KMS-11 (cell line): ENCODE measurements at regions not wholly inside any gene's neighbourhood (a gene's known extent, or its start where the extent isn't known, plus 50 kb on each side); places are given as distances from the start of the nearest gene placed in this dataset.

Experiments used
- H2AFZ ChIP-seq: fragments of 200-600 bp; sonication (generic); 2 replicates; pipeline ENCODE4 v1.6.1; 2016; ENCODE audit warnings: antibody characterized with exemption, mixed run types, low read depth
- H3K27ac ChIP-seq: fragments of 200-600 bp; sonication (generic); 2 replicates; pipeline ENCODE4 v1.6.1; 2016; ENCODE audit warnings: mild to moderate bottlenecking, mixed run types
- H3K27me3 ChIP-seq: fragments of 200-600 bp; sonication (generic); 2 replicates; pipeline ENCODE4 v1.6.1; 2017; ENCODE audit warnings: mild to moderate bottlenecking, low read depth, mixed run types, moderate library complexity; ENCODE audit not compliant: insufficient read depth
- H3K36me3 ChIP-seq: fragments of 200-600 bp; sonication (generic); 2 replicates; pipeline ENCODE4 v1.6.1; 2017; ENCODE audit warnings: mild to moderate bottlenecking, mixed run types; ENCODE audit not compliant: insufficient read depth
- H3K4me1 ChIP-seq: fragments of 200-600 bp; sonication (generic); 2 replicates; pipeline ENCODE4 v1.6.1; 2016; ENCODE audit warnings: mild to moderate bottlenecking, low read depth, mixed run types; ENCODE audit not compliant: poor library complexity, severe bottlenecking
- H3K4me2 ChIP-seq: fragments of 200-600 bp; sonication (generic); 2 replicates; pipeline ENCODE4 v1.7.0; 2016; ENCODE audit warnings: mild to moderate bottlenecking, mixed run types
- H3K4me3 ChIP-seq: fragments of 200-600 bp; sonication (generic); IDR thresholded peaks from 2 replicates; pipeline ENCODE4 v1.6.1; 2017; ENCODE audit warnings: low read depth, low read length, mixed read lengths; ENCODE audit not compliant: insufficient read depth
- H3K79me2 ChIP-seq: fragments of 200-600 bp; sonication (generic); 2 replicates; pipeline ENCODE4 v1.6.1; 2016; ENCODE audit warnings: low read depth, mixed run types; ENCODE audit not compliant: insufficient read depth
- H3K9ac ChIP-seq: fragments of 200-600 bp; sonication (generic); 2 replicates; pipeline ENCODE4 v1.6.1; 2016; ENCODE audit warnings: mild to moderate bottlenecking, mixed run types
- H4K20me1 ChIP-seq: fragments of 200-600 bp; sonication (generic); 2 replicates; pipeline ENCODE4 v1.6.1; 2016; ENCODE audit warnings: mild to moderate bottlenecking, mixed run types; ENCODE audit not compliant: insufficient read depth
- CTCF ChIP-seq: fragments of 200-600 bp; sonication (generic); conservative IDR thresholded peaks from 2 replicates; pipeline ENCODE4 v1.6.1; 2017; ENCODE audit warnings: low read depth, mild to moderate bottlenecking, antibody characterized with exemption, low read length, moderate library complexity, mixed read lengths

- no peak overlapping the region for H3K4me2 ChIP-seq
- H3K4me1 ChIP-seq, result no peaks in the 10 kb centered on the region
- no peaks in the 10 kb centered on the region for H4K20me1 ChIP-seq
- H3K9ac ChIP-seq, result no peak overlapping the region
- no peak overlapping the region for H3K27ac ChIP-seq
- TF ChIP-seq CTCF, result no peak
- no peaks in the 10 kb centered on the region for H3K27me3 ChIP-seq
- H3K4me3 ChIP-seq, result no peak overlapping the region
- H2AFZ ChIP-seq, result no peak overlapping the region
- H3K79me2 ChIP-seq, result no peaks in the 10 kb centered on the region
- H3K36me3 ChIP-seq, result no peaks in the 10 kb centered on the region
These were observed 125.3 kb upstream of the B3GAT1 start for GRCh38 chr11:134537296-134537695.

DNA sequence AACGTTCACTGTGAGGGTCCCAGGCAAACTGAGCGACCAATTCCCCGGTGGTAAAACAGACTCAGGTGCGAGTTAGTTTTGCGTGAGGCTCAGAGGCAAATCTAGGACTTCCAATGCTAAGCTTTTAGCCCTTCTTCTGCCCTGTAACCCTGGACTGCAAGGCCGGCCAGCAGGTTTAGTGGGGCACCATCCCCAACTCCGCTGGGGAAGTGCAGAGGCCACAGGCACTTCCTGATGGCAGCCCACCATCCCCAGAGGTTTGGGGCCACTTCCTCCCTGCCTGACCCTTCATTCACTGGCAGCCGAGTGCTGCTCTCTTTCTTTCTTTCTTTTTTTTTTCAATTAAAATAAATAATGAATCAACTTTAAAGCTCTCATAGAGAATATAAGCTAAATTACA lies 124.6 kb upstream of the B3GAT1 start:
- no peak for TF ChIP-seq CTCF
- Histone ChIP-seq H3K4me2 (no peak overlapping the region), H3K4me1 (no peaks in the 10 kb centered on the region), H3K36me3 (no peaks in the 10 kb centered on the region), H3K4me3 (no peak overlapping the region), H3K27me3 (no peaks in the 10 kb centered on the region), H4K20me1 (no peaks in the 10 kb centered on the region), H3K79me2 (no peaks in the 10 kb centered on the region), H3K9ac (no peak overlapping the region), H3K27ac (no peak overlapping the region), H2AFZ (no peak overlapping the region)

- H3K4me1 ChIP-seq, result no peaks in the 10 kb centered on the region
- H3K4me2 ChIP-seq, result no peak overlapping the region
- no peak overlapping the region for H2AFZ ChIP-seq
- no peak overlapping the region for H3K4me3 ChIP-seq
- TF ChIP-seq CTCF, result no peak
- no peak overlapping the region for H3K9ac ChIP-seq
- no peak overlapping the region for H3K27ac ChIP-seq
- H3K36me3 ChIP-seq, result no peaks in the 10 kb centered on the region
- H3K27me3 ChIP-seq, result no peaks in the 10 kb centered on the region
- H3K79me2 ChIP-seq, result no peaks in the 10 kb centered on the region
- H4K20me1 ChIP-seq, result no peaks in the 10 kb centered on the region
These were observed 124.2 kb upstream of the B3GAT1 start for GRCh38 chr11:134536219-134536618.

GRCh38 chr11:134535029-134536025 lies 123.3 kb upstream of the B3GAT1 start:
- H3K4me3 ChIP-seq, result no peak overlapping the region
- H3K36me3 ChIP-seq, result no peaks in the 10 kb centered on the region
- H3K4me1 ChIP-seq, result no peaks in the 10 kb centered on the region
- no peak overlapping the region for H2AFZ ChIP-seq
- H3K9ac ChIP-seq, result no peak overlapping the region
- no peak for TF ChIP-seq CTCF
- no peaks in the 10 kb centered on the region for H4K20me1 ChIP-seq
- no peaks in the 10 kb centered on the region for H3K79me2 ChIP-seq
- no peaks in the 10 kb centered on the region for H3K27me3 ChIP-seq
- H3K27ac ChIP-seq, result no peak overlapping the region
- no peak overlapping the region for H3K4me2 ChIP-seq
